GM12878 (cell line): ENCODE measurements at regions not wholly inside any gene's neighbourhood (a gene's known extent, or its start where the extent isn't known, plus 50 kb on each side); places are given as distances from the start of the nearest gene placed in this dataset.

ENCODE experiments used
- ATAC-seq: fragments of 200-7000 bp; cut with Tn5 transposase; 3 replicates; pipeline ENCODE4 v1.9.1; 2020; ENCODE audit warnings: mild to moderate bottlenecking, moderate library complexity
- BruUV-seq: library from RNA; stranded (reverse); fragments of 400-500 nt; replicated peaks from 2 replicates; lab custom pipeline; 2021; lab: Mats Ljungman, UMichigan
- CTCF ChIA-PET: fragments of 300-600 bp; sonication (Branson Sonifier 250); formaldehyde crosslinking; extraction: SDS; loops from one replicate; lab custom pipeline; 2021; ENCODE audit warnings: inconsistent platforms; lab: Yijun Ruan, JAX
- POLR2A ChIA-PET: fragments of 350-600 bp; formaldehyde crosslinking; extraction: SDS; loops from one replicate; lab custom pipeline; 2021; ENCODE audit warnings: inconsistent platforms; lab: Charles Lee
- RAD21 ChIA-PET: fragments of 300-600 bp; sonication (Branson Sonifier 250); formaldehyde crosslinking; loops from one replicate; lab custom pipeline; 2023; ENCODE audit warnings: antibody characterized with exemption; ENCODE audit not compliant: unreplicated experiment; lab: Charles Lee
- SMC1A ChIA-PET: fragments of 300-600 bp; sonication (Branson Sonifier 250); formaldehyde crosslinking; loops from one replicate; lab custom pipeline; 2023; ENCODE audit not compliant: unreplicated experiment, uncharacterized antibody; lab: Charles Lee
- DNase-seq: peaks from one replicate; pipeline ENCODE4 v3.0.0-alpha.2; 2011; ENCODE audit warnings: low read depth, low spot score
- FAIRE-seq: peaks from 3 replicates; lab custom pipeline; 2011; peaks lifted over from hg19 to GRCh38; lab: Jason Lieb, UNC
- H2AFZ ChIP-seq: 2 replicates; pipeline ENCODE4 v1.6.0; 2011; ENCODE audit warnings: low read depth, low read length, control low read depth; ENCODE audit not compliant: control insufficient read depth
- H3K27ac ChIP-seq: 2 replicates; pipeline ENCODE4 v1.5.1; 2011; ENCODE audit warnings: control low read depth; ENCODE audit not compliant: control insufficient read depth, insufficient read depth
- H3K27me3 ChIP-seq, 2 experiments: replicated peaks in 1 of 2; 2 replicates each; pipeline versions ENCODE4 v1.6.0 to v1.6.1; 2011; ENCODE audit warnings: low read length in 1 of 2; ENCODE audit not compliant: control insufficient read depth in 2 of 2, insufficient read depth in 2 of 2
- H3K36me3 ChIP-seq, 2 experiments: 2 replicates each; pipeline ENCODE4 v1.5.1; 2011; ENCODE audit warnings: low read length in 1 of 2; ENCODE audit not compliant: control insufficient read depth in 2 of 2, insufficient read depth in 2 of 2
- H3K4me1 ChIP-seq: 2 replicates; pipeline ENCODE4 v1.6.1; 2011; ENCODE audit warnings: mild to moderate bottlenecking, low read length, moderate library complexity, mixed read lengths; ENCODE audit not compliant: control insufficient read depth, insufficient read depth
- H3K4me2 ChIP-seq: 2 replicates; pipeline ENCODE4 v1.6.0; 2011; ENCODE audit warnings: control low read depth; ENCODE audit not compliant: control insufficient read depth, insufficient read depth
- H3K4me3 ChIP-seq: fragments of 200-600 bp; sonication (generic); 2 replicates; pipeline ENCODE4 v1.5.1; 2016
- H3K79me2 ChIP-seq: 2 replicates; pipeline ENCODE4 v1.6.0; 2011; ENCODE audit warnings: low read length; ENCODE audit not compliant: control insufficient read depth, insufficient read depth
- H3K9ac ChIP-seq: 2 replicates; pipeline ENCODE4 v1.8.0; 2011; ENCODE audit warnings: low read length, control low read depth, mixed read lengths; ENCODE audit not compliant: control insufficient read depth, insufficient read depth
- H3K9me3 ChIP-seq: replicated peaks from 3 replicates; pipeline ENCODE4 v1.5.1; 2011; ENCODE audit warnings: mild to moderate bottlenecking, low read length; ENCODE audit not compliant: control insufficient read depth, insufficient read depth
- H4K20me1 ChIP-seq: 2 replicates; pipeline ENCODE4 v1.6.0; 2011; ENCODE audit not compliant: control insufficient read depth, insufficient read depth
- BRCA1 ChIP-seq: IDR thresholded peaks from 2 replicates; pipeline ENCODE4 v1.6.1; 2011; ENCODE audit warnings: low read depth, low read length, improper control_type of control experiment
- IRF5 ChIP-seq: fragments of 450-650 bp; IDR thresholded peaks from 2 replicates; pipeline ENCODE4 v1.6.1; 2017; ENCODE audit warnings: borderline replicate concordance
- LARP7 ChIP-seq: fragments of 450-650 bp; IDR thresholded peaks from 2 replicates; pipeline ENCODE4 v1.6.1; 2017; ENCODE audit warnings: mild to moderate bottlenecking
- RELA ChIP-seq: fragments of 450-650 bp; IDR thresholded peaks from 2 replicates; pipeline ENCODE4 v1.8.0; 2014; ENCODE audit warnings: borderline replicate concordance; ENCODE audit not compliant: partially characterized antibody
- in situ Hi-C: fragments of 300-500 bp; cut with MboI; formaldehyde crosslinking; loops from 9 replicates; pipeline ENCODE4 v1.14.3; 2018; ENCODE audit warnings: mixed read lengths
- intact Hi-C: fragments of 100-400 bp; cut with micrococcal nuclease; formaldehyde crosslinking; loops from one replicate; pipeline ENCODE4 v1.14.2; 2022; ENCODE audit not compliant: unreplicated experiment
- TF ChIP-seq, protein P1 (sequence below): fragments of 450-650 bp; IDR thresholded peaks from 2 replicates; pipeline ENCODE4 v1.6.1; 2017; ENCODE audit warnings: mild to moderate bottlenecking, low read depth, inconsistent platforms; ENCODE audit not compliant: poor library complexity, severe bottlenecking
- TF ChIP-seq, protein P2 (sequence below): fragments of 450-650 bp; conservative IDR thresholded peaks from 2 replicates; pipeline ENCODE4 v1.6.1; 2017; ENCODE audit warnings: mild to moderate bottlenecking, moderate library complexity

- TF ChIP-seq, protein P1, sequence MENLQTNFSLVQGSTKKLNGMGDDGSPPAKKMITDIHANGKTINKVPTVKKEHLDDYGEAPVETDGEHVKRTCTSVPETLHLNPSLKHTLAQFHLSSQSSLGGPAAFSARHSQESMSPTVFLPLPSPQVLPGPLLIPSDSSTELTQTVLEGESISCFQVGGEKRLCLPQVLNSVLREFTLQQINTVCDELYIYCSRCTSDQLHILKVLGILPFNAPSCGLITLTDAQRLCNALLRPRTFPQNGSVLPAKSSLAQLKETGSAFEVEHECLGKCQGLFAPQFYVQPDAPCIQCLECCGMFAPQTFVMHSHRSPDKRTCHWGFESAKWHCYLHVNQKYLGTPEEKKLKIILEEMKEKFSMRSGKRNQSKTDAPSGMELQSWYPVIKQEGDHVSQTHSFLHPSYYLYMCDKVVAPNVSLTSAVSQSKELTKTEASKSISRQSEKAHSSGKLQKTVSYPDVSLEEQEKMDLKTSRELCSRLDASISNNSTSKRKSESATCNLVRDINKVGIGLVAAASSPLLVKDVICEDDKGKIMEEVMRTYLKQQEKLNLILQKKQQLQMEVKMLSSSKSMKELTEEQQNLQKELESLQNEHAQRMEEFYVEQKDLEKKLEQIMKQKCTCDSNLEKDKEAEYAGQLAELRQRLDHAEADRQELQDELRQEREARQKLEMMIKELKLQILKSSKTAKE: no peak
- TF ChIP-seq, all 136 proteins: peak for 0
Measured at GRCh38 chr1:170445096-170445495, 86.9 kb upstream of the GORAB start (continued).

- H2AFZ ChIP-seq: no peak overlapping the region
- ChIA-PET CTCF (no interaction called here), POLR2A (interaction anchor here (0.6 kb wide), 2 partner anchors 118 to 357 kb away, joined by 3 to 6 read pairs; no protein-coding TSS in a partner anchor), SMC1A (no interaction called here)
- H3K9ac ChIP-seq: no peak overlapping the region
- H3K4me3 ChIP-seq: no peak overlapping the region
- BruUV-seq: no TSS peak
- in situ Hi-C loops (no loop called here), intact Hi-C loops (no loop called here)
- DNase-seq: no peak
- H3K36me3 ChIP-seq: no peaks in the 10 kb centered on the region
- no peaks in the 10 kb centered on the region for H3K4me1 ChIP-seq
- H3K79me2 ChIP-seq: no peaks in the 10 kb centered on the region
- H3K27me3 ChIP-seq: no peaks in the 10 kb centered on the region
- H3K9me3 ChIP-seq: no peaks in the 10 kb centered on the region
- no peak overlapping the region for H3K4me2 ChIP-seq
- TF ChIP-seq, protein P2, sequence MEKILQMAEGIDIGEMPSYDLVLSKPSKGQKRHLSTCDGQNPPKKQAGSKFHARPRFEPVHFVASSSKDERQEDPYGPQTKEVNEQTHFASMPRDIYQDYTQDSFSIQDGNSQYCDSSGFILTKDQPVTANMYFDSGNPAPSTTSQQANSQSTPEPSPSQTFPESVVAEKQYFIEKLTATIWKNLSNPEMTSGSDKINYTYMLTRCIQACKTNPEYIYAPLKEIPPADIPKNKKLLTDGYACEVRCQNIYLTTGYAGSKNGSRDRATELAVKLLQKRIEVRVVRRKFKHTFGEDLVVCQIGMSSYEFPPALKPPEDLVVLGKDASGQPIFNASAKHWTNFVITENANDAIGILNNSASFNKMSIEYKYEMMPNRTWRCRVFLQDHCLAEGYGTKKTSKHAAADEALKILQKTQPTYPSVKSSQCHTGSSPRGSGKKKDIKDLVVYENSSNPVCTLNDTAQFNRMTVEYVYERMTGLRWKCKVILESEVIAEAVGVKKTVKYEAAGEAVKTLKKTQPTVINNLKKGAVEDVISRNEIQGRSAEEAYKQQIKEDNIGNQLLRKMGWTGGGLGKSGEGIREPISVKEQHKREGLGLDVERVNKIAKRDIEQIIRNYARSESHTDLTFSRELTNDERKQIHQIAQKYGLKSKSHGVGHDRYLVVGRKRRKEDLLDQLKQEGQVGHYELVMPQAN: no peak
- TF ChIP-seq LARP7 (no peak), IRF5 (no peak), RELA (no peak), BRCA1 (no peak)
- TF ChIP-seq, all 136 proteins: peak for 0
- no peaks in the 10 kb centered on the region for H4K20me1 ChIP-seq
- no peak overlapping the region for H3K27ac ChIP-seq
- ATAC-seq (no peak), FAIRE-seq (no peak)
- RAD21 ChIA-PET: no interaction called here
Measured at GRCh38 chr1:170448661-170449158, 83.3 kb upstream of the GORAB start.
